ENCODE measurements at regions not wholly inside any gene's neighbourhood (a gene's known extent, or its start where the extent isn't known, plus 50 kb on each side); places are given as distances from the start of the nearest gene placed in this dataset.

DNA sequence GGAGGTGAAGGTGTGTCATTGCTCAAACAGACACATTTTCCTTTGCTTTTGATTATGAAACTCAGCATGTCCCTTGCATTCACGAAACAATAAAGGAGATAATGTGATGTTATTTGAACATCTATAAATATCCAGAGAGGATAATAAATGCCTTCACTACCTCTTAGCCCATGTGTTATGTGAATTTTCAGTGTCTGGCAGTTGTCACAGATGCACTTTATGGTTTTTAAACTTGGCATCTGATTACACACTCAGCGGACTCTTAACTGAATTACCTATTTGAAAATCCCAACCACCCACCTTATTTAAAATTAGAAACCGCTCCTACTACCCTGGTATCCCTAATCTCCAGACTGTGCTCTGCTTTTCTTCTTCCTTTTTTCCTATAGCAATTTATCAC, 254.2 kb downstream of the COG6 start:
- TF ChIP-seq, protein P1, sequence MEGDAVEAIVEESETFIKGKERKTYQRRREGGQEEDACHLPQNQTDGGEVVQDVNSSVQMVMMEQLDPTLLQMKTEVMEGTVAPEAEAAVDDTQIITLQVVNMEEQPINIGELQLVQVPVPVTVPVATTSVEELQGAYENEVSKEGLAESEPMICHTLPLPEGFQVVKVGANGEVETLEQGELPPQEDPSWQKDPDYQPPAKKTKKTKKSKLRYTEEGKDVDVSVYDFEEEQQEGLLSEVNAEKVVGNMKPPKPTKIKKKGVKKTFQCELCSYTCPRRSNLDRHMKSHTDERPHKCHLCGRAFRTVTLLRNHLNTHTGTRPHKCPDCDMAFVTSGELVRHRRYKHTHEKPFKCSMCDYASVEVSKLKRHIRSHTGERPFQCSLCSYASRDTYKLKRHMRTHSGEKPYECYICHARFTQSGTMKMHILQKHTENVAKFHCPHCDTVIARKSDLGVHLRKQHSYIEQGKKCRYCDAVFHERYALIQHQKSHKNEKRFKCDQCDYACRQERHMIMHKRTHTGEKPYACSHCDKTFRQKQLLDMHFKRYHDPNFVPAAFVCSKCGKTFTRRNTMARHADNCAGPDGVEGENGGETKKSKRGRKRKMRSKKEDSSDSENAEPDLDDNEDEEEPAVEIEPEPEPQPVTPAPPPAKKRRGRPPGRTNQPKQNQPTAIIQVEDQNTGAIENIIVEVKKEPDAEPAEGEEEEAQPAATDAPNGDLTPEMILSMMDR (IDR thresholded peaks at IDR 0.05; ENCODE audit: low read length), result no peak
- TF ChIP-seq EZH2 (IDR thresholded peaks at IDR 0.05; ENCODE audit: borderline replicate concordance, low read length), result no peak
